Fibroblast of lung (primary cell): ENCODE measurements at regions not wholly inside any gene's neighbourhood (a gene's known extent, or its start where the extent isn't known, plus 50 kb on each side); places are given as distances from the start of the nearest gene placed in this dataset.

ENCODE experiments used
- DNase-seq, 2 donors: peaks; one replicate each; pipeline versions ENCODE4 v3.0.0 to v3.0.0-alpha.2; 2010; ENCODE audit warnings: low read depth in 2 of 2
- H2AFZ ChIP-seq: 2 replicates; pipeline ENCODE4 v1.5.1; 2012; ENCODE audit warnings: low read length, control low read depth, inconsistent platforms
- H3K27ac ChIP-seq: 2 replicates; pipeline ENCODE4 v1.5.1; 2011; ENCODE audit warnings: low read length, control low read depth; ENCODE audit not compliant: insufficient read depth
- H3K27me3 ChIP-seq: 2 replicates; pipeline ENCODE4 v1.5.1; 2011; ENCODE audit warnings: mild to moderate bottlenecking, low read length; ENCODE audit not compliant: control insufficient read depth, insufficient read depth
- H3K36me3 ChIP-seq: 2 replicates; pipeline ENCODE4 v1.5.1; 2011; ENCODE audit warnings: low read length; ENCODE audit not compliant: control insufficient read depth, insufficient read depth
- H3K4me1 ChIP-seq: 2 replicates; pipeline ENCODE4 v1.5.1; 2011; ENCODE audit warnings: low read length; ENCODE audit not compliant: control insufficient read depth, insufficient read depth; ENCODE audit errors: extremely low read depth
- H3K4me2 ChIP-seq: 2 replicates; pipeline ENCODE4 v1.5.1; 2011; ENCODE audit warnings: low read length, control low read depth; ENCODE audit not compliant: insufficient read depth; ENCODE audit errors: extremely low read depth
- H3K4me3 ChIP-seq, 4 experiments: fragments of 200-600 bp in 1 of 4; sonication (generic) in 1 of 4; replicated peaks in 1 of 4; 2 replicates each; pipeline ENCODE4 v1.5.1; 2011 to 2016; ENCODE audit warnings: low read length in 4 of 4, low read depth in 3 of 4, mild to moderate bottlenecking in 3 of 4, control low read depth in 2 of 4, inconsistent platforms in 1 of 4, mixed read lengths in 1 of 4; ENCODE audit not compliant: insufficient read depth in 1 of 4; ENCODE audit errors: control extremely low read depth in 1 of 4
- H3K79me2 ChIP-seq: 2 replicates; pipeline ENCODE4 v1.5.1; 2012; ENCODE audit warnings: mild to moderate bottlenecking, low read length, inconsistent platforms; ENCODE audit not compliant: control insufficient read depth, insufficient read depth
- H3K9ac ChIP-seq: 2 replicates; pipeline ENCODE4 v1.5.1; 2011; ENCODE audit warnings: mild to moderate bottlenecking, low read length, control low read depth; ENCODE audit not compliant: insufficient read depth
- H3K9me3 ChIP-seq: 2 replicates; pipeline ENCODE4 v1.5.1; 2012; ENCODE audit warnings: low read depth, low read length; ENCODE audit not compliant: control insufficient read depth, insufficient read depth
- H4K20me1 ChIP-seq: 2 replicates; pipeline ENCODE4 v1.5.1; 2011; ENCODE audit warnings: low read length; ENCODE audit not compliant: control insufficient read depth, insufficient read depth; ENCODE audit errors: extremely low read depth
- CTCF ChIP-seq, 2 donors: IDR thresholded peaks in 1 of 2; conservative IDR thresholded peaks in 1 of 2; 1 replicate in 1 of 2; 2 replicates in 1 of 2; pipeline ENCODE4 v1.5.1; 2011 to 2012; ENCODE audit warnings: low read length in 2 of 2, control low read depth in 1 of 2, inconsistent platforms in 1 of 2, low read depth in 1 of 2, mild to moderate bottlenecking in 1 of 2
- EZH2 ChIP-seq: IDR thresholded peaks from 2 replicates; pipeline ENCODE4 v1.5.1; 2012; ENCODE audit warnings: low read length, control low read depth, mild to moderate bottlenecking; ENCODE audit errors: missing control alignments

- Histone ChIP-seq H3K4me3 (no peak overlapping the region), H3K27ac (no peak overlapping the region), H4K20me1 (no peaks in the 10 kb centered on the region), H3K9ac (no peak overlapping the region), H3K27me3 (no peaks in the 10 kb centered on the region), H3K4me2 (no peak overlapping the region), H2AFZ (no peak overlapping the region), H3K36me3 (no peaks in the 10 kb centered on the region), H3K4me1 (no peaks in the 10 kb centered on the region), H3K79me2 (no peaks in the 10 kb centered on the region), H3K9me3 (no peaks in the 10 kb centered on the region)
- no peak for DNase-seq
- TF ChIP-seq EZH2 (no peak), CTCF (conservative IDR thresholded peaks at IDR 0.05 in 1 of 2, IDR thresholded peaks at IDR 0.05 in 1 of 2; ENCODE audit: low read depth in 1 of 2, low read length in 2 of 2) (no peak)
Observed at GRCh38 chr5:1936413-1936812, 53.7 kb upstream of the IRX4 start.

GRCh38 chr5:1934801-1935429 is 52.2 kb upstream of the IRX4 start:
- Histone ChIP-seq H4K20me1 (no peaks in the 10 kb centered on the region), H3K4me1 (no peaks in the 10 kb centered on the region), H3K27me3 (peaks cover 6% of the 10 kb centered on the region), H2AFZ (no peak overlapping the region), H3K36me3 (no peaks in the 10 kb centered on the region), H3K79me2 (no peaks in the 10 kb centered on the region), H3K27ac (no peak overlapping the region), H3K4me2 (no peak overlapping the region), H3K9ac (no peak overlapping the region), H3K9me3 (no peaks in the 10 kb centered on the region), H3K4me3 (no peak overlapping the region)
- TF ChIP-seq CTCF (conservative IDR thresholded peaks at IDR 0.05 in 1 of 2, IDR thresholded peaks at IDR 0.05 in 1 of 2; ENCODE audit: low read depth in 1 of 2, low read length in 2 of 2) = no peak
- TF ChIP-seq EZH2 = no peak
- no peak for DNase-seq

- H3K4me3 ChIP-seq = no peak overlapping the region
- no peaks in the 10 kb centered on the region for H3K36me3 ChIP-seq
- peaks cover 3% of the 10 kb centered on the region for H3K9me3 ChIP-seq
- no peaks in the 10 kb centered on the region for H3K79me2 ChIP-seq
- peaks cover 6% of the 10 kb centered on the region for H3K27me3 ChIP-seq
- no peaks in the 10 kb centered on the region for H4K20me1 ChIP-seq
- DNase-seq = no peak
- no peak for TF ChIP-seq CTCF (conservative IDR thresholded peaks at IDR 0.05 in 1 of 2, IDR thresholded peaks at IDR 0.05 in 1 of 2; ENCODE audit: low read depth in 1 of 2, low read length in 2 of 2)
- no peak for TF ChIP-seq EZH2
- no peak overlapping the region for H3K4me2 ChIP-seq
- H3K27ac ChIP-seq = no peak overlapping the region
- no peak overlapping the region for H3K9ac ChIP-seq
- no peaks in the 10 kb centered on the region for H3K4me1 ChIP-seq
- H2AFZ ChIP-seq = no peak overlapping the region
Observed at GRCh38 chr5:1934056-1934394, 51.3 kb upstream of the IRX4 start.
